Suppressor macrophage treated with lipopolysaccharide for 1 hour (primary cell): ENCODE measurements at regions not wholly inside any gene's neighbourhood (a gene's known extent, or its start where the extent isn't known, plus 50 kb on each side); places are given as distances from the start of the nearest gene placed in this dataset.
A peak's percentile ranks its signal among the peaks of the same experiment; 100 is the strongest.

ENCODE experiments used
- DNase-seq, 3 donors: peaks; one replicate each; pipeline ENCODE4 v3.0.0-alpha.2; 2020 to 2022

DNA sequence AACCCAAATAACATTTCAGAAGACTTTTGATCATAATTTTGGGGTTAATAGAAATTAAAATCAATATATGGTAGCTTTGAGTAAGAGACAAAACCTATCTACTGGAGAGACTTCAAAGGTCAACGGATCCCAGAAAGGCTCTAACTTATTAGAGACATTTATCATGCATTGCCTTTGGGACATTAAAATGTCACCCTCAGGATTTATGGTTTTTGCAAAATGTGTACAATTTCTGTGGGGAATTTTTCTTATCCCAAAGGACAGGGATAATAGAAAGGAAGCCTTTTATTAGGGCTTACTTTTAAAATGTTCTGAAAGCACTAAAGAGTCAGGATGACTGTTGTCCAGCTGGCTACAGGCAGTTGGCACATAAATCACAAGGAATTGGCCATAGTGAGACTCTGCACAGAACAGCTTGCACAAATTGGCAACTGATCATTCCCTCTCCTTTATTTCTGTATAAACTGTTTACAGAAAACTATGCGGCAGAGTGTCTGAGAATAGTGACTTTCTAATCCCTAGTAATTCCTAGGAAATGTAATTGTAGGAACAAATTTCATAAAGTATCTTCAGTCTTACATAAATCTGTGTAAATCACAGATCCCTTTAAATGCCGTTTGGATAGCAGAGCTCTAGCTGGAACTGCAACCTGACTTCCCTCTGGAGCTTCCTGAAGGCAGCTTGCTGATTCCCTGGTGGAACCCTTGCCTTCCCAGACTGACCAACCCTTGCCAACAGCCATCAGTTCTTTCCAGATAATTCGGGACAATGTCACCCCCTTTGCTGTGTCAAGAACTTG lies 201.1 kb upstream of the PREP start:
- no peak for DNase-seq

DNA sequence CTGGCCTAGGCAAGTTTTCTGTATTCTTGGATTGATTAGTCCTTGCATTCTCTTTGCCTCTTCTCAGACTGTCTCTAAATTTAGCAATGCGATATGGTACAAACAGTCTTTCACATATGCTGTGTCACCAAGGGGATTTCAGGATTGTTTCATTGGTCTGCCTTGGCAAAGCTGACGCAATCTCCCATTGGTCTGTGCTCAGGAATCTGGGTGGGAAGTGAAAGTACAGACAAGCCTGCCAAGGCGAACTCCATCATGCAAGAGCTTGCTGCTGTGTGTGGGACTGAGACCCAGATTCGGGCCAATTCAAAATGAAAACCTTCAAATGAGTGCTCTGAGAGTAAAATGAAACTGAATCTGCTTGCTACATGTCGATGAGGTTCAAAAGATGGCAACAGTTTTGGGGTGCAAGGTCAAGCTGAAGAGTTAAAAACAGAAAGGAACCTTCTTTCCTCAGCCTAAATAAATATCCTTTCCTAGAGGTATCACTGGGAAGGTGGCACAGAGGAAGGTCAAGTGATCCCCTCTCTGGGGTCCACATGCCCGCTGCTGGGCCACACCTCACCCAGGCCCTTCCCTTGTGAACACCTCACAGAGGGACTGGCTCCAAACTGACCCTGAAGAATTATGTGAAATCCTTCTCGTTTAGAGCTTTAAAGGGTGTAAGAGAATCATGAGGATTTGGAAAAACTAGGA lies 198.8 kb upstream of the PREP start:
- peak; percentile 93 to 99 (median 98) for DNase-seq

DNA sequence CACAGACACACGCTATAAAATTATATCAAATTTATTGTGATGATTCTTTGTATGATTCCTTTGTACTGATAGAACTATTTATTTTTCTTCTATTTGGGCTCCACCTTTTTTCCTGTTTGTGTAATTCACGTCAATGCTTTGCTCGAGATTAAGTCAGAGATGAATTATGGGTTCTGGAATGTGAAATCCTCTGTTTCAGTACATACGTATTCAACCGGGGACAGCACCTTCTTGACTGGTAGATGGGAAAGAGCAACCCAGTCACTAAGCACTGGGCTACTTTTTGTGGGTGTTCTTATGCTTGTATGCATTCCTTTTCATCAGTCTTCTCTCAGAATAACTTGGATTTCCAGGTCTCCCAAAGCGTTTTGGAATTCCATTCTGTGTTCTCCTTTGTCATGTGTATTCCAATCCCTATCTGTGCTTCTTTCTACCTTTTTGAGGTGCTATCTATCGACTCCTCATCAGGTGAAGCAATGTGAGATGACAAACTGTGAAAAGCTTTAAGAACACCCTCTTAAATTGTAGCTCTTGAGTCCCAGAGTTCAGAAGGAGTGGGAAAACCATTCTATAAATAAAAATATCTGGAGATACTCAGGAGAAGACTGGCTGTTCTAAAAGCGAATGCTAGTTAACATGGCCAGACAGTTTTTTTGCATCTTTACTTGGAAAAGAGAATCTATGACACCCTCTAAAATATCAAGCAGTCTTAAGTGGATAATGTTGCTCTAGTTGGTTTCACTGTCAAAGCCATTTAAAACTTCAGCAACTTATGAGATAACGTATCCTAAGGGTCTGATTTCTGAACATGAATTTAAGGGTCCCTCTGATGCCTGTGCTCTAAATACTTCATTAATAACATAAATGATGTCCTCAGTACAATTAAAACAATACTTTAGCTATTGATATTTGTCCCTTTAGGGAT lies 197.7 kb upstream of the PREP start:
- DNase-seq: no peak

DNA sequence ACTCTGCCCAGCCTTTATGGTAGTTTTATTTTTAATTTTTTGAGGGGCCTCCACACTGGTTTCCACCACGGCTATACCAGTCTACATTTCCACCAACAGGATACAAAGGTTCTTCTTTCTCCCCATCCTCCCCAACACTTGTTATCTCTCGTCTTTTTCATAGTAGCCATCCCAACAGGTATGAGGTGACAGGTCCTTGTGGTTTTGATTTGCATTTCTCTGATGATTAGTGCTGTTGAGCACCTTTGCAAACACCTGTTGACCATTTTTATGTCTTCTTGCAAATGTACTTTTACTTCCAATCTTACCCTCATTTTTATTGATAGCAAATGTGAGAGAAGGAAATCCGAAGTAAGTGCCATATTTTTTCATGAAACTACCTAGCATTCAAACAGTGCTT lies 195.4 kb upstream of the PREP start:
- no peak for DNase-seq

DNA sequence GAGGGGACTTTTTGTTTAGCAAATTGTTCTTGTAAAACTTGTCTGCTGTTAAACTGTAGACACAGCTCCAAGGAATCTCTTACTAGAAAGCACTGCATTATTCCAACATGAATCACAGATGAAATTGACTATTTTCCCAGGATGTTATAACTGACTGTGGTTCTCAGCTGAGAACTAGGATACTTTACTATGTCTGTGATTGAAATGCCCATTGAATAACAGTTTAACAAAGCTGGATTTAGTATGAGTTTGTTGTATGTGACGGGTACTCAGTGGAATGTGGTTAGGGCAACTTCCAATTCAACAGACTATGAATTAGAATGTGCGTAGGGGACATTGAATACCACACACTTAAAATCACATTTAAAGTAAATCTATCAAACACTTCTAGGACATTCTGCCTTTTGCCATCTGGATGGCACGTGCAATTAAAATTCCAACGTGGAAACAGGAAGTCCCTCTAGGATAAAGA lies 193.4 kb upstream of the PREP start:
- no peak for DNase-seq

DNA sequence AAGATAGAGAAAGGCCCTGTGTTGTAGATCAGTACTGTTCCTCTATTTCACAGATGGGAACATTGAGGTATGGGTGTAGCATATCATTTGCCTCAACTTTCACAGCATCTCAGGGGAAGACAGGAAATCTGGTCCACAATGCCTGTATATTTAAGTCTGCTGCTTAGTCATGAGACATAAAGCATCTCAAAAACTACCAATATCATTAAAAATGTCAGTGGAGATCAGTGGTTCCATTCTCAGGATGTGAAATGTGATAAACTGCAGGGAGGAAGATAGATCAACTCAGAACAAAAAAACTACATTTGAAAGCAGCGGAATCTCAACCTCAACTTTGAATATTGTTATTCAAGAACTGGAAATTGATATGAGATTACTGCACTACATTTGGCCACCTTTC lies 192.9 kb upstream of the PREP start:
- no peak for DNase-seq

DNA sequence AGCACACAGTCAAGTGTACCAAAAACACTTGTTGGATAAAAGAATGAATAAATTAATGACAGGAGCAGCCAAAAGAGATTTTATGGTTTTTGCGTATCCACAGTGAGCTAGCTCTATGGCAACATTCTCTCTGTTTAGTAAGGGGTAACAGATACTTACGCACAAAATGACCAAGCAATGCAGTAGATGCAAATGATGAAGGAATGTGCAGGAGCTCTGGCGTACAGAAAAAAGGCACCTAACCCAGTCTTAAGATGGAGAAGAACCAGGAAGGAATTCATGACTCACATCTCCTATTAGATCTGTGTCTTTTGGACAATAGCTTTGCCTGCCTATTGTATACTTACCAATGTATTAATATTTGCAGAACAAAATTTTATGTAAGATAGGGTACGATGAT lies 191.9 kb upstream of the PREP start:
- DNase-seq: peak in 1 of 3 donors; percentile 12

DNA sequence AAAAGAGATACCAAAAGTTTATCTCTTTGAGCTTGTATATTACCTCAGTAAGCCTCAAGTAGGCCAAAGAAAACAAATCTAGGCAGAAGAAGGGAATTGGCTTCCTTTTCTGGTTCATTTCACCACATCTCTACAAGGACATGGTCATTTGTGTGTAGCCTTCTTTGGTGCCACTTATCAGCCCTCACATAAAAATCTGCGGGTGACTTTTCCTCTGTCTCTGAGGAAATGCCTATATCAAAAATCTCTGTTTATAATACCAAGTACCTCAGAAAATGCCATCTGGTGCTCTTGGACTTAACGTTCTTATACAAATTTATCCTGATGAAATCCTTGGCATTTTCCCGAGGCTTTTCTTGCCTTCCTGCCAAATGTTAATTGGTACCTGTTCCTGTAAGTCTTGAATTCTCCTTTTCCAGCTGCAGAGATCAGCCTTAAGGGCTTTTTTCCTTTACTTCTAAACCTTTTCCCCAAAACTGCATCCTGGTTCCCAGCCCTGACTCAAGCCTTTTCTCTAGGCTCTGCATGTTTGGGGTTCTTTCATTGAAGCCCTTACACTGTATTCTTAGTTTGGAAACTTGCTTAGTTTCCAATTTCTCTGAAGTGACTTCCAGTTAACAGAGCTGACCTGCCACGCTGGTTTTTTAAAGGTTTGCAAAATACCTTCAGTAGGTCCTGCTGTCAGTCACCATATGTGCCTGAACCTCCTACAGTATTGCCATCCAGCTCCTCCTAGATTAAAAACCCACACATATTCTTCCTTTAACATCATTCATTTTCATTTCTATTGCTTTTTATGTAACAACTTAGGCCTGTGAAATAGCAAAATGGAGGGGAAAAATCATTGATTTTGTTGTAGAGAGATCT lies 191.2 kb upstream of the PREP start:
- peak in 2 of 3 donors; percentile 14 to 39 for DNase-seq

DNA sequence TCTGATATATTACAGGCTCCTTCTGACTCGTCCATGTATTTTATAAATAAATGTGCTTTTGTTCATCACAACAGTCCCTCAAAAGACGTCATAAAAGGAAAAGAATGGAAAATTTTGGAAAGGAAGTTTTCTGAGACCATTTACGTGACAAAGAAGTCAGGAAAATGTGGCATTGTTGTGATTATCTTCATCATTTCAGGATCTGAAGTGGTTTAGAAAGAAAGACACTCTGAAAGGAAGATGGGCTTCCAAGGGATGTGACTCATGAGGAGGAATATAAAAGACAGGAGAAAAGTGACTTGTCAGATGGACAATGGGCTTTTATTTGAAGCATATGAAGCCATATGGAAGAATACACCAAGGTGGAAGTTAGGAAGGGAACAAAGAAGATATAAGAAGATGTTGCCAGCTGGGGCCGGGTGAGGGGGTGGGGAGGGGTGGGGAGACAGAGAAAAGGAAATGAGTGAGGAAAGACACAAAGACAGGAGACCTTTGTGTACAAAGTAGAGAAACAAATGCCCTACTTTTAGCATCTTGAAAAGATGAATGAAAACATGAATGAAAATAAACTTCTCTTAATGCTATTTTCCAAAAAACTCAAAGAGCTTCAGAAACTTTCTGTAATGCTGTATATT lies 190.3 kb upstream of the PREP start:
- DNase-seq: no peak

DNA sequence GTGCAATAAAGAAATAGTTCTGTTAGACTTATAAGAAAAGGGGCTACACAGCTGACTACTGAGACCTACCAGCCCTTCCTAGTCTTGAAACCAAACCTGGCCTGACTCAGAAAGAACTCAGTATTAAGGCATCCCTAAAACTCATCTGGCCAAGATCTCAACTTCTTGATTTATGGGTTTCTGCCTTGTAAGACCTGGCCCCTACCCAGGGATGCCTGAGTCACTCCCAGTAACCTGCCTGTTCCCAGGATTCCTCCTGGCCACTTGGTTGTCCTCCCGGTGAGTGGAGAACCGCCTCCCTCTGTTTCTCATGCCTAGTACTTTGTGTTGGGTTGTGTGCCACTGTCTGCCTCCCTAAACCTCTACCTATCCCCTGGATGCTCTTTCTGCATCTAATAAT lies 189.4 kb upstream of the PREP start:
- DNase-seq: no peak

DNA sequence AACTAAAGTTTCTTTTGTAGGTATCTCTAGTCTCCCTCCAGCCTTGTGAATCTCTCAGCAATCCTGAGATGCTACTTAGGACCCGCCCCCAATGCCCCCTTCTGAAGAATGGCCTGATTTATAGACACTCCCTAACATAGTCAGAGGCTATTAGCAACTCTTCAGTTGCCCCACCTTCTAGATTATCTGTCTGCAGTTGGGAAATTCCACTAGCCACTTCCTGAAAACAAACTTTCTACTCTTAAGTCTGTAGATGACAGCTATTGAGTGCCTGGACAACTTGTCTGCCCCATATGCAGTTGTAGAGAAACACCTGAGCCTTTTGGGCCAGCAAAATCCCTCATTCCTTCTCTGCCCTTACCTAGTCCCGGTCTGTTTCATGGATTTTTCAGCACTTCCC lies 188.2 kb upstream of the PREP start:
- peak; percentile 82 to 93 (median 91) for DNase-seq

DNA sequence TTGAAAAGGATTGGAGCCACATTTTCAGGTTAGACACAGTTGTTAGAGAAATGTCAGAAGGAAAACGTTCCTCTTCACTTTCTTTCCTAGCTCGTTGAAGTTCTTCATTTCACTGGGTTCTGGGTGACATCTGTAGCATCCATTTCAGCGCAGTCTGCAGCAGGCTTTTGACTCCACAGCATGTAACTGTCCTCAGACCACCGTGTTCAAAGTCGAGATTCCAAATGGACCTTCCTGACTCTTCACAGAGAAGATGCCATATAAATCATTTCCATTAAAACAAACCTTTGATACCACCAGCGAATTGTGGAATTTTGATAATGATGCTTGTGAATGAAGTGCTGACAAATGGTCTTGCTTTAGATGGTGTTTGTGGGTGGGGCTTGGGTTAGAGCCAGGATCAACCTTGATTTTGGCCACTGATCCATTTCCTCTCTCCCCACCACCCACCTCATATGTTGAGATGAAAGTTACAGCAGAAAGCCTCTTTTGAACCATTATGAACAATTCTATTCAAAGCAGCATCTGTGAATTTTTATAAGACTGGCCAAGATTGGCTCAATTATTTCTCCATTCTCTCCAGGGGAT lies 185.3 kb upstream of the PREP start:
- DNase-seq: no peak

DNA sequence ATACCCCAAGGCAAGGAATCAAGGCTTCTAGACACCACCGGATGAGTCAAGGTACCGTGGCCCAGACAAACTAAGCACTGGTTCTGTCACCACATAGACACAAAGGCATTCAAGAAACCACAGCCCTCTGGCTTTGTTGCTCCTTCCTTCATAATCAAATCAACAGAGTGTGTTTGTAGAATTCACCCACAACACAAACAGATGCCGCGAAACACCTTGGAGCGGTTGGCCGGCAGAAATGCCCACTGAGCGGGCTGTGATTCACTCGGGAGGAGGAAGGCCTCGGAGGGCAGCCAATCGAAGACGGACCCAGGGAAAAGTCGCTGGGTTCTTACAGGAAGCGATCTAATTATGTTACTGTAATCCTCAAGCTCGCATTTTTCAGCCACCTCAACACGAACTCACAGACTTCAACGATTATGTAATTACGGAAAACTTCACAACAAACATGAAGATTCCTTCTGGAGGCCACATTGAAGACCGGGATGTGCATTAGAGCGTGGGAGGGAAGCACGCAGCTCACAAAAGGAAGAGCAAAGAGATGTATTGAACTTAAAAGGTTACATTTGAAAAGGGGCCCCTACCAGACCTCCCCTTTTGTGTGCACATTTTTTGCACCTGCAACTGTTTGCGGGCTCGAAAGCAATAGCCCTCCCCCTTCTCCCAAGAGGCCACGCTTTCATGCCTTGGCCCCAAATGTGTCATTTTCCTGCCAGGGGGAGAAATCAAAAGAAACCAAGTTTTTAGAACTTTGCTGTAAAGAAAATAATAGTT lies 184.7 kb upstream of the PREP start:
- DNase-seq: no peak

DNA sequence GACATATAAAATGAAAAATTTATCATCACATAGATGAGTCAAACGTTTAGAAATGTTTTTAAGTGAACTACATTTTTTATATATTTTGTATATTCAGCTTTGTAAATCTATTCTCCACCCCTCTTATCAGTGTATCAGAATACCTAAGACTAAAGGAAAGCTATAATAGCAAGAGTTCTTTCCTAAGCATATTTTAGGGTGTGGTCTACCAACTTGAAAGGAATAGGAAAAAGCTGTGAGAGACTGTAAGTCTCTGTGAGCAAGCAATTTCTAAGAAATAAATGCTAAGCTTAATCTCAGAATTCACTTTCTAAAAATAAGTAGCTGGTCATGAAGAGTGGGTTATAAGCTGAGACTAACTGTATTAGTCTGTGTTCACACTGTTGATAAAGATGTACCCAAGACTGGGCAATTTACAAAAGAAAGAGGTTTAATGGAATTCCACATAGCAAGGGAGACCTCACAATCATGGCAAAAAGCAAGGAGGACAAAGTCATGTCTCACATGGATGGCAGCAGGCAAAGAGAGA lies 175.4 kb upstream of the PREP start:
- no peak for DNase-seq

DNA sequence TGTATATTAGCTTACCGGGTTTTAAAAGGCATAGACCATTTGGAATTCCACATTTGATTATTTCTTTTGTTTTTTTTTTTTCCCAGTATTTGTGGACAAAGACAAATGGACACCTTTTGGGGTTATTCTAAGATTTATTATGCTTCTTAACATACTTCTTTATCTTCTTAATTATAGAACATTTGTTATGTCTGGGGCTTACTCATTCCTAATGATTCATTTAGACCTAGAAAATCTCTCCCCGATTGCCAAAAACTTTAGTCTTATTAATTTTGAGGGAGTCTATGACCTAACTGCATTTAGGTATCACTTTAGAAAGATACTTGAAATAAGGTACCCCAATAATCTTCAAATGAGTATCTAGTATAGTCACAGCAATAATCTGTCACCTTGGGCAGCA lies 170.7 kb upstream of the PREP start:
- DNase-seq: no peak

DNA sequence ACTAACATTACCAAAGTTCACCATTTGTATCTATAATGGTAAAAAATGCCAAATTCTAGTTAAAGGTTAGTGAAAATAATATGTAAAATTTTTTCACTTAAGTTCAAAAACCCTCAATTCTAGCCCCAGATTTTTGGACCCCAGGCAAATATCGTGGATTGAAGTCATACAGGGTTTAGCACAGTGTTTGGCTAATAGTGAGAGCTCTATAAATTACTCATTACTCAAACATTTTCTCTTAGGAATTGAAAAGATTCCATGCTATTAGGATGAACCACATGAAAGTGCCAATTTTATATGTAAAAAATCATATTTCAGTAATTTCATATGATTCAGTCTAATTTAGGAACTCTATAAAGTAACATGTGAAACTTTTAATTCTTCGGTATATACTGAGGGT lies 170.3 kb upstream of the PREP start:
- DNase-seq: no peak

DNA sequence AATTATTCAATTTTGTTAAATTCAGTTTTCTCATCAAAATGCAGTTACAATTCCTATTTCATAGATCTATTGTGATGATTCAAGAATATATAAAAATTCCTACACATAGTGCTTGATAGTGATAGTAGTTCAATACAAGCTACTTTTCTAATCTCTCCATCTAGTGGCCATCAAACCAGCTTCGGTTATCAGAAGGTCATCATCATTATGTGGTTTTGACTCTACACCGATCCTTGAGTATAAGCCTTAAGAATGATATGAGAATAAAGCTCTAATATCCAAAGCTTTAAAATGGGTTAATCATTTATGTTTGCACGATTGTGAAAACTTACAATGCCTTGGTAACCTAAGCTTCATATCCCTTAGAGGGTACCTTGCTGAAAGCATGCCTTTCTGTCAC lies 167.5 kb upstream of the PREP start:
- DNase-seq: no peak

DNA sequence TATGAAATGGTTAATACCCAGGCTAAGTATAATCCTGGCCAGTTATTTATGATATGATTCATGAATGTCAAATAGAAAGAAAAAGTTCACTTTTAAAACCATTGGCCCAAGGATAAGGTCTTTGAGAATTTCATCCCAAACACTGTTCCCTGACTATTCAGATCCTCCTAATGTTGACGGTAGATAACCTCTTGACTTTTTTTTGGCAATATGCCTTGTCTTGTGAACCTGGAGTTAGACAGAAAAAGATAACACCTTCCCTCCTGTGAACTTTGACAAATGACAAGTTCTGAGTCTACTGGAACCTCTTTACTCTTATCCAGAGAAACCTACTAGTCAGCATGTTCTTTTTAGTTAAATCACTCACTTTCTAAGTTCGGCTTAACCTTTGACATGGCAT lies 166.8 kb upstream of the PREP start:
- no peak for DNase-seq

DNA sequence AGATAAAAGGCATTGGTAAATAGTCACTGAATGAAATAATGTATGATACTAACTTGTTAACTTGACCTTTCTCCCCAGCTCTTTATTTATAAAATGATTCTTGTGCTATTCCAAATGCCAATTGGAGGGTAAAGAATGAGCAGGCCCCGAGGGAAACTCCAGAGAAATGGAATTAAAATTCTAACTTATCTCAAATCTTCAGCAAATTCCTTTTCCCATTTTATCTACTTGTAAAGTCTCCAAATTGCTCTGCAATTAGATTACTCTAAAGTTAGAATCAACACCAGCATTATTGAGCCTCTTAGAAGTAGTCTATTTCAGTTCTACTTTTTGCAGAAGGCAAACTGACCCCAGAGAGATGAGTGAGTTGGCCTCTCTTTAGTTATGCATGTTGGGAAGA lies 165.9 kb upstream of the PREP start:
- no peak for DNase-seq

DNA sequence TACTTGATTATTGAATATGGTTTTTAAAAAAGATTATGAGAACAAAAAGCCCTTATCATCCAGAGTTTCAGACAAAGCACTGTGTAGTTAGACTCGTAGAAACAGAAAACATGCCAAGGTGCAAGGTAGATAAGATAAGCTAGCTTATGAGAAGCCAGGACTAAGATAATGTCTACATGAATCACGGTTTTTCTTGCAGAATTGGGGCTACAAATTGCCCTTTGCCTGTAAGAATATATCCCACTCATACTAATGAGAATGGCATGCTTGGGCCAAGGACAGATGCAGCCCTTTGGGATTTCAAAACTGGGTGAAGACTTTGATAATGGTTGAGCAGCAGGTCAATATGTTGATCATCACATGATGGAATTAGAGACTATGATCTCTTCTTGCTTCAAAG lies 165.3 kb upstream of the PREP start:
- no peak for DNase-seq
